OCI-LY3 (cell line): ENCODE measurements at regions not wholly inside any gene's neighbourhood (a gene's known extent, or its start where the extent isn't known, plus 50 kb on each side); places are given as distances from the start of the nearest gene placed in this dataset.

ENCODE experiments used
- EZH2phosphoT487 ChIP-seq: fragments of 200-600 bp; shearing (Covaris generic); IDR thresholded peaks from 2 replicates; pipeline ENCODE4 v1.6.1; 2018; ENCODE audit warnings: antibody characterized with exemption, mixed run types, low read depth
- TF ChIP-seq, protein P1 (sequence below): fragments of 200-600, 300-600 bp; sonication (generic); IDR thresholded peaks from 2 replicates; pipeline ENCODE4 v1.5.1; 2014; ENCODE audit warnings: antibody characterized with exemption, low read length, low read depth

DNA sequence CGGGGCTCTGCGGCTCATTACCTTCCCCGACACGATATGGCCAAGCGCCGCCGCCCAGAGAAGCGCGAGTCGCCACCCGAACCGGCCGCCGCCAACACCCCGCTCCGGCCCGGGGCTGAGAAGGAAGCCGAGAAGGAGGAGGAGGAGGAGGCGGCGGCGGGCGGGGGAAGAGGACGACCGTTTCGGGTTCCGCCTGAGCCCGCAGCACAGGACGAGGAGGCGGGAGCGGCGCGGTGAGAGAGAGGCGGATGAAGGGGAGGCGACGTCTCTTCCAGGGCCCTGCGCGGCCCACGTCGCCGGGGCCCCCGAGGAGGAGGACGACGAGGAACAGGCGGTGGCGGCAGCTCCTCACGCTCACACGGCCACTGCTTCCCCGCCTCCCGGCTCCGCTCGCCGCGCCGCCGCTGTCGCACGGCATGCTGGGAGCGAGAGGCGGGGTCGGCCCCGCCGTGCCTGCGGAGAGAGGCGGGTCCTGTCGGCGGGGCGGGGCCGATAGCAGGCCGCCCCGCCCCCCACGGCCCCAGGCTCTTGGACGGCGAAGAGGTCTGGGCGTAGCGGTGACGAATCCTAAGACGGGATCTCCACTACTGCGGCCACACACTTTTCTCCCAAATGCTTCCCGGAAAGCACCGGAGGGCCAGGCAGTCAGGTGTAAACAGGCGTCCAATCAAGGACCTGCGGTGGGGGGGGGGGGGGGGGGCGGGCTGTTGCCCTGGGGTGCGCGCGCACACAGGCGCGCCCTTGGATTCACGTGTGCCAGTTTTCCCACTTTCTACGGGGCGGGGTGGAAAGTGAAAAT, 97.3 kb upstream of the METTL9 start:
- TF ChIP-seq, protein P1, sequence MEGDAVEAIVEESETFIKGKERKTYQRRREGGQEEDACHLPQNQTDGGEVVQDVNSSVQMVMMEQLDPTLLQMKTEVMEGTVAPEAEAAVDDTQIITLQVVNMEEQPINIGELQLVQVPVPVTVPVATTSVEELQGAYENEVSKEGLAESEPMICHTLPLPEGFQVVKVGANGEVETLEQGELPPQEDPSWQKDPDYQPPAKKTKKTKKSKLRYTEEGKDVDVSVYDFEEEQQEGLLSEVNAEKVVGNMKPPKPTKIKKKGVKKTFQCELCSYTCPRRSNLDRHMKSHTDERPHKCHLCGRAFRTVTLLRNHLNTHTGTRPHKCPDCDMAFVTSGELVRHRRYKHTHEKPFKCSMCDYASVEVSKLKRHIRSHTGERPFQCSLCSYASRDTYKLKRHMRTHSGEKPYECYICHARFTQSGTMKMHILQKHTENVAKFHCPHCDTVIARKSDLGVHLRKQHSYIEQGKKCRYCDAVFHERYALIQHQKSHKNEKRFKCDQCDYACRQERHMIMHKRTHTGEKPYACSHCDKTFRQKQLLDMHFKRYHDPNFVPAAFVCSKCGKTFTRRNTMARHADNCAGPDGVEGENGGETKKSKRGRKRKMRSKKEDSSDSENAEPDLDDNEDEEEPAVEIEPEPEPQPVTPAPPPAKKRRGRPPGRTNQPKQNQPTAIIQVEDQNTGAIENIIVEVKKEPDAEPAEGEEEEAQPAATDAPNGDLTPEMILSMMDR, result no peak
- no peak for TF ChIP-seq EZH2phosphoT487
